Naive thymus-derived CD4-positive, alpha-beta T cell (primary cell): ENCODE measurements at regions not wholly inside any gene's neighbourhood (a gene's known extent, or its start where the extent isn't known, plus 50 kb on each side); places are given as distances from the start of the nearest gene placed in this dataset.

Experiments used
- ATAC-seq: fragments of 150-1000 bp; cut with Tn5 transposase; 2 replicates; pipeline ENCODE4 v1.10.0; 2021; ENCODE audit warnings: mild to moderate bottlenecking, moderate library complexity
- CTCF ChIA-PET: fragments of 350-600 bp; sonication (Branson Sonifier 250); formaldehyde crosslinking; loops from one replicate; lab custom pipeline; 2021; ENCODE audit warnings: antibody characterized with exemption; lab: Charles Lee
- POLR2A ChIA-PET: fragments of 350-600 bp; sonication (Branson Sonifier 250); formaldehyde crosslinking; loops from one replicate; lab custom pipeline; 2021; ENCODE audit warnings: antibody characterized with exemption, inconsistent platforms; lab: Charles Lee
- DNase-seq, 9 donors: peaks; one replicate each; pipeline versions ENCODE4 v3.0.0 to v3.0.0-alpha.2; 2020 to 2022; ENCODE audit warnings: mixed read lengths in 1 of 9
- H3K27ac ChIP-seq: one replicate; pipeline ENCODE4 v1.7.0; 2013; ENCODE audit warnings: mild to moderate bottlenecking, low read depth, low read length, moderate library complexity
- H3K27me3 ChIP-seq, 2 donors: one replicate each; pipeline ENCODE4 v1.7.0; 2013; ENCODE audit warnings: low read length in 2 of 2, mild to moderate bottlenecking in 2 of 2, moderate library complexity in 2 of 2; ENCODE audit not compliant: control insufficient read depth in 2 of 2, insufficient read depth in 2 of 2
- H3K36me3 ChIP-seq, 3 experiments: 1 replicate in 2 of 3; 2 replicates in 1 of 3; pipeline ENCODE4 v1.7.0; 2013; ENCODE audit warnings: low read length in 3 of 3, mild to moderate bottlenecking in 3 of 3, moderate library complexity in 1 of 3; ENCODE audit not compliant: insufficient read depth in 3 of 3, control insufficient read depth in 2 of 3
- H3K4me1 ChIP-seq, 2 donors: one replicate each; pipeline ENCODE4 v1.7.0; 2013; ENCODE audit warnings: low read length in 2 of 2, mild to moderate bottlenecking in 2 of 2, moderate library complexity in 1 of 2; ENCODE audit not compliant: control insufficient read depth in 2 of 2, insufficient read depth in 2 of 2
- H3K4me3 ChIP-seq: 2 replicates; pipeline ENCODE4 v1.7.0; 2013; ENCODE audit warnings: mild to moderate bottlenecking, low read length
- H3K9me3 ChIP-seq, 3 experiments: 1 replicate in 2 of 3; 2 replicates in 1 of 3; pipeline ENCODE4 v1.7.0; 2013; ENCODE audit warnings: low read length in 3 of 3; ENCODE audit not compliant: control insufficient read depth in 2 of 3
- H3K27ac Mint-ChIP-seq, 9 donors: one replicate each; pipeline ENCODE4 v1.8.0; 2020 to 2022; ENCODE audit warnings: mixed read lengths in 9 of 9, mild to moderate bottlenecking in 8 of 9, moderate library complexity in 5 of 9, inconsistent platforms in 2 of 9
- H3K27me3 Mint-ChIP-seq, 5 donors: one replicate each; pipeline ENCODE4 v1.8.0; 2021 to 2022; ENCODE audit warnings: mixed read lengths in 5 of 5, mild to moderate bottlenecking in 1 of 5
- H3K36me3 Mint-ChIP-seq, 5 donors: one replicate each; pipeline ENCODE4 v1.8.0; 2020 to 2022; ENCODE audit warnings: mixed read lengths in 5 of 5, mild to moderate bottlenecking in 3 of 5, inconsistent platforms in 1 of 5
- H3K4me1 Mint-ChIP-seq, 7 donors: one replicate each; pipeline ENCODE4 v1.8.0; 2020 to 2022; ENCODE audit warnings: mixed read lengths in 7 of 7, mild to moderate bottlenecking in 3 of 7, inconsistent platforms in 1 of 7
- H3K4me3 Mint-ChIP-seq, 10 donors: one replicate each; pipeline ENCODE4 v1.8.0; 2020 to 2022; ENCODE audit warnings: mild to moderate bottlenecking in 10 of 10, mixed read lengths in 10 of 10, moderate library complexity in 6 of 10, inconsistent platforms in 2 of 10
- H3K9me3 Mint-ChIP-seq, 11 donors: one replicate each; pipeline ENCODE4 v1.8.0; 2020 to 2022; ENCODE audit warnings: mixed read lengths in 11 of 11, mild to moderate bottlenecking in 4 of 11, inconsistent platforms in 1 of 11, moderate library complexity in 1 of 11
- intact Hi-C, 2 donors: fragments of 100-400 bp; cut with micrococcal nuclease; formaldehyde crosslinking; loops; one replicate each; pipeline ENCODE4 v1.15.1; 2023

GRCh38 chr12:114779647-114780046 lies 95.7 kb upstream of the TBX3 start:
- Histone ChIP-seq H3K4me3 (no peak overlapping the region), H3K9me3 (no peaks in the 10 kb centered on the region), H3K27me3 (no peaks in the 10 kb centered on the region), H3K27ac (no peak overlapping the region), H3K4me1 (no peaks in the 10 kb centered on the region), H3K36me3 (no peaks in the 10 kb centered on the region)
- ChIA-PET POLR2A (no interaction called here), CTCF (no interaction called here)
- DNase-seq (no peak), ATAC-seq (no peak)
- Mint-ChIP-seq H3K36me3 (peaks cover 0 to 4% (median 0%) of the 10 kb centered on the region in 5 donors), H3K4me1 (no peaks in the 10 kb centered on the region), H3K4me3 (no peak overlapping the region), H3K9me3 (peaks cover 0 to 13% (median 3%) of the 10 kb centered on the region in 11 donors), H3K27ac (no peak overlapping the region), H3K27me3 (peaks cover 0 to 16% (median 0%) of the 10 kb centered on the region in 5 donors)
- intact Hi-C loops: no loop called here

- ChIA-PET CTCF (no interaction called here), POLR2A (no interaction called here)
- Histone ChIP-seq H3K9me3 (no peaks in the 10 kb centered on the region), H3K4me3 (no peak overlapping the region), H3K27me3 (no peaks in the 10 kb centered on the region), H3K27ac (no peak overlapping the region), H3K36me3 (no peaks in the 10 kb centered on the region), H3K4me1 (no peaks in the 10 kb centered on the region)
- Mint-ChIP-seq H3K36me3 (peaks cover 0 to 4% (median 0%) of the 10 kb centered on the region in 5 donors), H3K27me3 (peaks cover 0 to 16% (median 0%) of the 10 kb centered on the region in 5 donors), H3K27ac (no peak overlapping the region), H3K4me3 (no peak overlapping the region), H3K4me1 (no peaks in the 10 kb centered on the region), H3K9me3 (peaks cover 0 to 13% (median 3%) of the 10 kb centered on the region in 11 donors)
- no peak for DNase-seq
- intact Hi-C loops: no loop called here
- no peak for ATAC-seq
Observed at GRCh38 chr12:114779186-114779585, 95.2 kb upstream of the TBX3 start.

- no peaks in the 10 kb centered on the region for H3K36me3 ChIP-seq
- CTCF ChIA-PET: no interaction called here
- Mint-ChIP-seq H3K36me3 (peaks cover 0 to 4% (median 0%) of the 10 kb centered on the region in 5 donors), H3K9me3 (peaks cover 0 to 10% (median 3%) of the 10 kb centered on the region in 11 donors), H3K4me1 (no peaks in the 10 kb centered on the region), H3K27ac (no peak overlapping the region), H3K27me3 (peaks cover 0 to 16% (median 0%) of the 10 kb centered on the region in 5 donors), H3K4me3 (no peak overlapping the region)
- ATAC-seq: no peak
- POLR2A ChIA-PET: no interaction called here
- no peaks in the 10 kb centered on the region for H3K4me1 ChIP-seq
- no peaks in the 10 kb centered on the region for H3K27me3 ChIP-seq
- no peak overlapping the region for H3K4me3 ChIP-seq
- no peak for DNase-seq
- H3K27ac ChIP-seq: no peak overlapping the region
- H3K9me3 ChIP-seq: no peaks in the 10 kb centered on the region
- intact Hi-C loops: no loop called here
Observed at GRCh38 chr12:114776731-114777442, 92.9 kb upstream of the TBX3 start.

- POLR2A ChIA-PET: no interaction called here
- peaks cover 0 to 8% (median 0%) of the 10 kb centered on the region in 5 donors for H3K27me3 Mint-ChIP-seq
- no peak for ATAC-seq
Observed at GRCh38 chr12:114774699-114775098, 90.7 kb upstream of the TBX3 start.

GRCh38 chr12:114774197-114774596 lies 90.2 kb upstream of the TBX3 start:
- Histone ChIP-seq H3K27me3 (no peaks in the 10 kb centered on the region), H3K4me1 (no peaks in the 10 kb centered on the region), H3K4me3 (no peak overlapping the region), H3K36me3 (no peaks in the 10 kb centered on the region), H3K9me3 (no peaks in the 10 kb centered on the region), H3K27ac (no peak overlapping the region)
- CTCF ChIA-PET: no interaction called here
- Mint-ChIP-seq H3K9me3 (peaks cover 0 to 8% (median 3%) of the 10 kb centered on the region in 11 donors), H3K27ac (no peak overlapping the region), H3K36me3 (peaks cover 0 to 4% (median 0%) of the 10 kb centered on the region in 5 donors), H3K4me3 (no peak overlapping the region), H3K27me3 (peaks cover 0 to 8% (median 0%) of the 10 kb centered on the region in 5 donors), H3K4me1 (no peaks in the 10 kb centered on the region)
- ATAC-seq: no peak
- intact Hi-C loops: no loop called here
- POLR2A ChIA-PET: no interaction called here
- no peak for DNase-seq

More at GRCh38 chr12:114774699-114775098, 90.7 kb upstream of the TBX3 start:
- Histone ChIP-seq H3K27ac (no peak overlapping the region), H3K27me3 (no peaks in the 10 kb centered on the region), H3K9me3 (no peaks in the 10 kb centered on the region), H3K4me3 (no peak overlapping the region), H3K4me1 (no peaks in the 10 kb centered on the region), H3K36me3 (no peaks in the 10 kb centered on the region)
- Mint-ChIP-seq H3K36me3 (peaks cover 0 to 4% (median 0%) of the 10 kb centered on the region in 5 donors), H3K9me3 (peaks cover 0 to 10% (median 3%) of the 10 kb centered on the region in 11 donors), H3K4me1 (no peaks in the 10 kb centered on the region), H3K4me3 (no peak overlapping the region), H3K27ac (no peak overlapping the region)
- DNase-seq: no peak
- intact Hi-C loops: no loop called here
- CTCF ChIA-PET: no interaction called here

GRCh38 chr12:114770323-114770722 lies 86.3 kb upstream of the TBX3 start:
- H3K4me3 Mint-ChIP-seq: no peak overlapping the region
- no peaks in the 10 kb centered on the region for H3K36me3 Mint-ChIP-seq
- no peaks in the 10 kb centered on the region for H3K36me3 ChIP-seq
- no peaks in the 10 kb centered on the region for H3K4me1 ChIP-seq
- no peaks in the 10 kb centered on the region for H3K27me3 ChIP-seq
- ATAC-seq: no peak
- intact Hi-C loops: no loop called here
- no peak overlapping the region for H3K27ac ChIP-seq
- H3K4me3 ChIP-seq: no peak overlapping the region
- POLR2A ChIA-PET: no interaction called here
- H3K27ac Mint-ChIP-seq: no peak overlapping the region
- H3K27me3 Mint-ChIP-seq: peaks cover 0 to 5% (median 0%) of the 10 kb centered on the region in 5 donors
- DNase-seq: no peak
- peaks cover 0 to 9% (median 2%) of the 10 kb centered on the region in 11 donors for H3K9me3 Mint-ChIP-seq
- CTCF ChIA-PET: no interaction called here
- no peaks in the 10 kb centered on the region for H3K4me1 Mint-ChIP-seq
- no peaks in the 10 kb centered on the region for H3K9me3 ChIP-seq

- ChIA-PET POLR2A (no interaction called here), CTCF (no interaction called here)
- ATAC-seq (no peak), DNase-seq (no peak)
- Mint-ChIP-seq H3K4me3 (no peak overlapping the region), H3K27ac (no peak overlapping the region), H3K27me3 (no peaks in the 10 kb centered on the region), H3K9me3 (peaks cover 0 to 6% (median under 1%) of the 10 kb centered on the region in 11 donors), H3K36me3 (no peaks in the 10 kb centered on the region), H3K4me1 (no peaks in the 10 kb centered on the region)
- Histone ChIP-seq H3K4me1 (no peaks in the 10 kb centered on the region), H3K4me3 (no peak overlapping the region), H3K27me3 (no peaks in the 10 kb centered on the region), H3K36me3 (no peaks in the 10 kb centered on the region), H3K9me3 (no peaks in the 10 kb centered on the region), H3K27ac (no peak overlapping the region)
- intact Hi-C loops: no loop called here
Observed at GRCh38 chr12:114769634-114770033, 85.7 kb upstream of the TBX3 start.
